ENCODE measurements at regions not wholly inside any gene's neighbourhood (a gene's known extent, or its start where the extent isn't known, plus 50 kb on each side); places are given as distances from the start of the nearest gene placed in this dataset.

DNA sequence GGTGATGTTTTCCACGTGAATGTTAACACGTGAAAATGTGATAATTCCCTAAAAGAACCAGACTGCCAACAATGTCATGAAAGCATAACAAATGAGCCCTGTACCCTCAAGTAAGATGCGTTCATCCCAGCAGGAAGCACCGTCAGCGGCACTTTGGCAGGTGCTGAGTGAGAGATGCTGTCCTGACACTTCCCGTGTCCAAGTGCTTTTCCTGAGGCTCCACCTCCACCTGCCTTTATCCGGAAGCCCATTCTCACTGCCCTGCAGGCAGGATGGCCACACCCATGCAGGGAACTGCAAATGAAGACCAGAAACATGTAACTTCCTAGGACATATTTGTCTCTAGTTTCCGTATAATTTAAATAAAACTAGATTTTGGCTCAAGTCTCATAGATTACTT, 238.0 kb upstream of the IRX2 start:
- Histone ChIP-seq H3K4me1 (no peaks in the 10 kb centered on the region), H3K4me3 (replicated peaks in 1 of 3) (no peak overlapping the region), H3K27me3 (no peaks in the 10 kb centered on the region), H3K9me3 (no peaks in the 10 kb centered on the region), H3K27ac (no peak overlapping the region), H3K36me3 (no peaks in the 10 kb centered on the region)
- DNase-seq = no peak
- intact Hi-C loops (cut with DNase I) = no loop called here
- WGBS, 2 donors = 58 to 67% methylated on average over 8 of the region's 8 CpGs
- TF ChIP-seq POLR2A (IDR thresholded peaks at IDR 0.05) (no peak), CTCF (IDR thresholded peaks at IDR 0.05) (no peak)

GRCh38 chr5:2986301-2986700, 234.8 kb upstream of the IRX2 start:
- H3K36me3 ChIP-seq = no peaks in the 10 kb centered on the region
- no peaks in the 10 kb centered on the region for H3K9me3 ChIP-seq
- no peaks in the 10 kb centered on the region for H3K4me1 ChIP-seq
- no peak overlapping the region for H3K4me3 ChIP-seq (replicated peaks in 1 of 3)
- H3K27ac ChIP-seq = no peak overlapping the region
- intact Hi-C loops (cut with DNase I) = no loop called here
- TF ChIP-seq POLR2A (IDR thresholded peaks at IDR 0.05) (no peak), CTCF (IDR thresholded peaks at IDR 0.05) (no peak)
- 91 to 92% methylated on average over 5 of the region's 5 CpGs for WGBS, 2 donors
- no peak for DNase-seq
- H3K27me3 ChIP-seq = no peaks in the 10 kb centered on the region

GRCh38 chr5:2985718-2986117, 234.2 kb upstream of the IRX2 start:
- H3K36me3 ChIP-seq = no peaks in the 10 kb centered on the region
- no peak for DNase-seq
- H3K9me3 ChIP-seq = no peaks in the 10 kb centered on the region
- H3K4me1 ChIP-seq = no peaks in the 10 kb centered on the region
- TF ChIP-seq POLR2A (IDR thresholded peaks at IDR 0.05) = no peak
- no peak for TF ChIP-seq CTCF (IDR thresholded peaks at IDR 0.05)
- no peaks in the 10 kb centered on the region for H3K27me3 ChIP-seq
- intact Hi-C loops (cut with DNase I) = no loop called here
- 46 to 67% methylated on average over 3 of the region's 3 CpGs for WGBS, 2 donors
- no peak overlapping the region for H3K4me3 ChIP-seq (replicated peaks in 1 of 3)
- H3K27ac ChIP-seq = no peak overlapping the region

DNA sequence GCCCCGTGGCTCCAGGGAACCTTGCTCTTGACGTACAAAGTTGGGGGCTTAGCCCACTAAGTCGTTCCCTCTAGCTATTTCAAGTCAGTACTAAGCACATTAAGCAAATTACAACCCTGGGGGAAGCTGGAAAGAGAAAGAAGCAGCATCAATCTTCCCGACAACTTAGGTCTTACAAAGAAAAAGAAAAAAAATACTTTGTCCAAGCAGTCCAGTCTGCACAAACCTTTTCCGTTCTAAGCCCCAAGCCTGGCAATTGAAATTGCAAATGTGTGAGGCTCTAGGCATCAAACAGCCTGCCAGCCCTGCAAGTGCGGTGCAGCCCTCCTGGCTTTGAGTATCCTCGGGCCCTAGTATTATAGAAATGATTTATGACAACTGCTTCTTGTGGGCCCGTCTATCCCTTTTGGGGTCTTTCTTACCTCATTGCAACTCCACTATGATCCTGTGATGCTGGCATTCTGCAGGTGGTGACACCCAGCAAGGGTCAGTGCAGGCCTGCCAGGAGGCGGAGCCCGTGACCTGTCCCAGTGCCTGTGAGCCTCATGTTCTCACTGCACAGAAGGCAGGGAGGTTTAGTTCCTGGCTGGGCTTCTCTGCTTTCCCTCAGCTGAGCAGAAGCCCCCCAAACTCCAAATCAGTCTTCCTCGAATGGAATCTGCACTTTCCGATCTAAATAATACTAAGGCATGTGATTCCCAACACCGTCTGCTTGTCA, 232.3 kb upstream of the IRX2 start:
- Histone ChIP-seq H3K27ac (no peak overlapping the region), H3K4me3 (replicated peaks in 1 of 3) (no peak overlapping the region), H3K9me3 (no peaks in the 10 kb centered on the region), H3K4me1 (no peaks in the 10 kb centered on the region), H3K36me3 (no peaks in the 10 kb centered on the region), H3K27me3 (no peaks in the 10 kb centered on the region)
- intact Hi-C loops (cut with DNase I) = no loop called here
- 70 to 80% methylated on average over 13 of the region's 13 CpGs for WGBS, 2 donors
- DNase-seq = no peak
- TF ChIP-seq POLR2A (IDR thresholded peaks at IDR 0.05) (no peak), CTCF (IDR thresholded peaks at IDR 0.05) (no peak)

GRCh38 chr5:2981652-2982051, 230.2 kb upstream of the IRX2 start:
- H3K36me3 ChIP-seq = no peaks in the 10 kb centered on the region
- H3K27me3 ChIP-seq = no peaks in the 10 kb centered on the region
- H3K27ac ChIP-seq = no peak overlapping the region
- intact Hi-C loops (cut with DNase I) = no loop called here
- H3K9me3 ChIP-seq = no peaks in the 10 kb centered on the region
- no peak overlapping the region for H3K4me3 ChIP-seq (replicated peaks in 1 of 3)
- 89 to 90% methylated on average over 9 of the region's 9 CpGs for WGBS, 2 donors
- DNase-seq = no peak
- no peaks in the 10 kb centered on the region for H3K4me1 ChIP-seq
- no peak for TF ChIP-seq CTCF (IDR thresholded peaks at IDR 0.05)
- TF ChIP-seq POLR2A (IDR thresholded peaks at IDR 0.05) = no peak

All from thyroid gland (tissue), 4 donors.